BLaER1 (cell line): ENCODE measurements at regions not wholly inside any gene's neighbourhood (a gene's known extent, or its start where the extent isn't known, plus 50 kb on each side); places are given as distances from the start of the nearest gene placed in this dataset.

Experiments used
- H3K27ac ChIP-seq: shearing (Covaris generic); formaldehyde crosslinking; 2 replicates; pipeline ENCODE4 v1.8.1; 2022
- H3K27me3 ChIP-seq: shearing (Covaris generic); formaldehyde crosslinking; 2 replicates; pipeline ENCODE4 v1.8.1; 2022
- H3K36me3 ChIP-seq: shearing (Covaris generic); formaldehyde crosslinking; 2 replicates; pipeline ENCODE4 v1.8.1; 2022
- H3K4me1 ChIP-seq: shearing (Covaris generic); formaldehyde crosslinking; 2 replicates; pipeline ENCODE4 v1.8.1; 2022
- H3K4me2 ChIP-seq: shearing (Covaris generic); formaldehyde crosslinking; 2 replicates; pipeline ENCODE4 v1.8.1; 2022
- H3K4me3 ChIP-seq: shearing (Covaris generic); formaldehyde crosslinking; 2 replicates; pipeline ENCODE4 v1.8.1; 2022
- H3K9ac ChIP-seq: shearing (Covaris generic); formaldehyde crosslinking; 2 replicates; pipeline ENCODE4 v1.8.1; 2022
- H3K9me3 ChIP-seq: shearing (Covaris generic); formaldehyde crosslinking; 2 replicates; pipeline ENCODE4 v1.8.1; 2022
- H4K20me1 ChIP-seq: shearing (Covaris generic); formaldehyde crosslinking; 2 replicates; pipeline ENCODE4 v1.8.1; 2022
- Cebpa-rat ChIP-seq: shearing (Covaris generic); IDR thresholded peaks from 2 replicates; pipeline ENCODE4 v1.8.1; 2022

DNA sequence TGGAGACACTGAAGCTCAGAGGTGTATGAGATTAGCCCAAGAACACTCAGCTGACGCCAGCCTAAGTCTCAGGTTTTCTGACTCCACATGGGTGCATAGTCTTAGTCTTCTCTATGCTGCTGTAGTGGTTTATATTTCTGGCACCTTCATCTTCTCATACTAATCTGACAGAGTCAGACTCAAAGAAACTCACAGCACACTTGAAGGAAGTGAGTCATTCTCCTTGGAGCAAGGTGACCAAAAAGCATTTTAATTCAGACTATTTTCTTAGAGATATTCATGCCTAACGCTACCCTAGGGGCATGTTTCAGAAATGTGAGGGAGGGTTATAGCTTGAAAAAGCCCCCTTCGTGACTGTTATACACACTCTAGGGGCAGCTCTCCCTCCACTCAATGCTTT is 775.3 kb upstream of the ARPP21 start:
- H3K4me2 ChIP-seq: peak overlapping the region; percentile 61
- H3K9me3 ChIP-seq: no peaks in the 10 kb centered on the region

DNA sequence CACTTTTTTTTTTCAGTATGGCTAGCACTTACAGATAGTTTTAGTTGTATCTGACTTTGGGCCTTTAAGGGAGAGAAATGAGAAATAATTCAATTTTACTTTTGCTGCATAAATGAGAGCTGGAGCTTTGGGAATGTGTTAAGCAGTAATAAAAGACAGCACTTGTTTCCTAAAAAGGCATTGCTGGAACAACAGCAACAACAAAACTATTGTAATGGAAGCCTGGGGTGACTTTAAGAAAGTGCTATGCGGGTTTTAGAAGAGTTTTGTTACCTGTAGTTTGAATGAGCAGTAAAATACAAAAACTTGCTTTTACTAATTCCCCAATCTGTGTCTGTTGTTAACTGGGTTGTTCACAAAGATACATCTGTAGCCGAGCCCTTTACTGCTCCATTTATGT is 774.0 kb upstream of the ARPP21 start:
- Histone ChIP-seq H4K20me1 (no peaks in the 10 kb centered on the region), H3K9me3 (no peaks in the 10 kb centered on the region), H3K36me3 (no peaks in the 10 kb centered on the region), H3K4me3 (no peak overlapping the region), H3K27me3 (no peaks in the 10 kb centered on the region), H3K4me2 (no peak overlapping the region), H3K9ac (no peak overlapping the region), H3K4me1 (peaks cover 31% of the 10 kb centered on the region), H3K27ac (no peak overlapping the region)
- no peak for TF ChIP-seq Cebpa-rat

More for the DNA sequence above, 775.3 kb upstream of the ARPP21 start:
- peaks cover 31% of the 10 kb centered on the region for H3K4me1 ChIP-seq
- H3K9ac ChIP-seq: no peak overlapping the region
- no peak overlapping the region for H3K4me3 ChIP-seq
- H4K20me1 ChIP-seq: no peaks in the 10 kb centered on the region
- no peaks in the 10 kb centered on the region for H3K36me3 ChIP-seq
- H3K27me3 ChIP-seq: no peaks in the 10 kb centered on the region
- TF ChIP-seq Cebpa-rat: no peak
- H3K27ac ChIP-seq: peak overlapping the region; percentile 51

DNA sequence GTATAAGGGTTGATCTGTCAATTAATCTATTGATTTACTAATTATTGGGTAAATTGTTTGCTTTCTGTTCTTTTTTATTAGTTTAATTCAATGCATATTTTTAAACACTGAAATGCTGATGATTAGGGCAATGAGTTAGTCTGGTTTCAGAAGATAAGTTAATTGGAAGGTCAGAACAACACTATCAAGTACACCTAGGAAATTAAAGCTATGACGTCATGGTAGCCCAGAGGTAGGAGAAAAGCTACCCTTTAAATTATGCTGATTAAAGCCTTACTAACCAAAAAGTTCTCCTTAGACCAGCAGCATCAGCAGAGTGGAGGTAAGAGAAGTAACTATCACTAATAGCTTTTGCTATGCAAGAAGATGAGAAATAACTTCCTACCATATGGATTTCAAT is 770.4 kb upstream of the ARPP21 start:
- Histone ChIP-seq H3K4me1 (peaks cover 12% of the 10 kb centered on the region), H3K9me3 (no peaks in the 10 kb centered on the region), H3K4me2 (no peak overlapping the region), H3K36me3 (no peaks in the 10 kb centered on the region), H3K4me3 (no peak overlapping the region), H4K20me1 (no peaks in the 10 kb centered on the region), H3K27ac (no peak overlapping the region), H3K27me3 (no peaks in the 10 kb centered on the region), H3K9ac (no peak overlapping the region)
- no peak for TF ChIP-seq Cebpa-rat

DNA sequence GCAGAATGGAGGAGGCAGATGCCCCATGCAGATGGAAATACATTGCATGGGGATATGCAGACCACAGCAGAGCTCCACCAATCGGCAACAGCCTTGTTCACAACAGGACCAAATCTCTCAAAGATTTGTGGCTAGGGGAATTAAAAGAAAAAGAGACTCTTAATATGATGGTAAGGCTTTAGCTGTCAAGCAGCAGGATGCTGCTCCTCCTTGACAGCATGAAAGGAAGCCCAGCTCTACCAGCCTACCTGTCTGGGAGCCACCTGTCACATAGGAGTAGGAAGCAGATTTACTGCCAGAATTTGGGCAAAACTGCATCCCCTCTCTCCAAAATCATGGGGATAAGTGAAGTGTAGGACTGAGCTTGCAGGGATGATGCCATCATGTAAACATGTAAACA is 769.6 kb upstream of the ARPP21 start:
- no peak for TF ChIP-seq Cebpa-rat
- Histone ChIP-seq H3K27ac (no peak overlapping the region), H3K27me3 (no peaks in the 10 kb centered on the region), H3K36me3 (no peaks in the 10 kb centered on the region), H3K9ac (no peak overlapping the region), H3K4me2 (no peak overlapping the region), H4K20me1 (no peaks in the 10 kb centered on the region), H3K9me3 (no peaks in the 10 kb centered on the region), H3K4me1 (peaks cover 4% of the 10 kb centered on the region; the same call in 1 of the 2 replicates), H3K4me3 (no peak overlapping the region)

DNA sequence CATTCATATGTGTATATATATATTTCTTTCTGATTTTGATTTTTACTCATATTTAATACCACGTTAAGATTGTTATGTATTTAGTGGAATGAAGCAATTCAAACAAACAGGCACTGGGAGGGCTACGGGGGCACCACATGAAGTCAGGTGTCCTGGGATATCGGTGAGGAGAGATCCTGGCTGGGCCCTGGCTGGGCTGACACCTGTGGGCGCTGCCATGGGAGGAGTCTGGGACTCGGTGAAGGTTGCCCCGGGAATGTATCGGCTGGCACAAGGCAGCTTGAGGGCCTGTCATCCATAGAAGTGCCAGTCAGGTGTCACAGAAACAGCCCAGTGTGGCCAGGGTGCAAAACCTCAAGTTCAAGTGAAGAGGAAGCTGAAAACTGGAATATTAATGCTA is 766.9 kb upstream of the ARPP21 start:
- no peaks in the 10 kb centered on the region for H4K20me1 ChIP-seq
- H3K4me1 ChIP-seq: peaks cover 6% of the 10 kb centered on the region; the same call in 1 of the 2 replicates
- H3K36me3 ChIP-seq: no peaks in the 10 kb centered on the region
- H3K4me2 ChIP-seq: no peak overlapping the region
- no peak overlapping the region for H3K27ac ChIP-seq
- no peaks in the 10 kb centered on the region for H3K27me3 ChIP-seq
- H3K9me3 ChIP-seq: no peaks in the 10 kb centered on the region
- H3K4me3 ChIP-seq: no peak overlapping the region
- H3K9ac ChIP-seq: no peak overlapping the region
- TF ChIP-seq Cebpa-rat: no peak

DNA sequence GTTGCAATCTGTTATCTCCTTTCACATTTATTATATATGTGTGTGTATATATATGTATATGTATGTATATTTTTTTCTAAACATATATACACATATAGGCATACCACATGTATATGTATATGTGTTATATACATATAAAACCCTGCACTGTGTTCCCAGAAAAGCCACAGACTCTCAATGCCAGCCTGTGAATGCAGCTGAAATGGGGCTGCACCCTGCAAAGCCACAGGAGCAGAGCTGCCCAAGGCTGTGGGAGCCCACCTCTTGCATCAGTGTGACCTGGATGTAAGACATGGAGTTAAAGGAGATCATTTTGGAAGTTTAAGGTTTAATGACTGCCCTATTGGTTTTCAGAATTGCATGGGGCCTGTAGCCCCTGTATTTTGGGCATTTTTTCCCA is 762.3 kb upstream of the ARPP21 start:
- H3K27me3 ChIP-seq: no peaks in the 10 kb centered on the region
- H3K4me1 ChIP-seq: peaks cover 6% of the 10 kb centered on the region; the same call in 1 of the 2 replicates
- no peaks in the 10 kb centered on the region for H3K9me3 ChIP-seq
- no peaks in the 10 kb centered on the region for H4K20me1 ChIP-seq
- TF ChIP-seq Cebpa-rat: no peak
- H3K27ac ChIP-seq: no peak overlapping the region
- no peak overlapping the region for H3K4me3 ChIP-seq
- H3K9ac ChIP-seq: no peak overlapping the region
- no peaks in the 10 kb centered on the region for H3K36me3 ChIP-seq
- no peak overlapping the region for H3K4me2 ChIP-seq

DNA sequence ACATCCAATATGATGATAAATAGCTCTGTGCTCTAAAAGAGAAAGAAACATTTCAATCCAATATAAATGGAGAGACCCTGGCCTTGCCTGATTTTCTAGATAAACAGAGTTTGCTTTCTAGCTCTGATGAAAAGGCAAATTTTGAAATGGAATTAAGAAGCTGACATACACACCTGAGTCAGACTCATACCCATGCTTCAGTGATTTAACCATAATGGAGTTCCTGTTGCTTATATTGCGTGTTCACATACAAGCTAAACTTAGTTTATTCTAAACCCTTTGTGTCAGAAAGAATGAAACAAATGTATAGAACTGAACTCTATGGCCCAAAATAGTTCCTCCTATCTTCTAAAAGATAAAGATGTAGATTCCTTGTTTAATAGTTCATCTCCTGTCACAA is 760.8 kb upstream of the ARPP21 start:
- H3K4me3 ChIP-seq: no peak overlapping the region
- no peaks in the 10 kb centered on the region for H4K20me1 ChIP-seq
- H3K9me3 ChIP-seq: no peaks in the 10 kb centered on the region
- H3K27me3 ChIP-seq: no peaks in the 10 kb centered on the region
- H3K36me3 ChIP-seq: no peaks in the 10 kb centered on the region
- TF ChIP-seq Cebpa-rat: no peak
- H3K9ac ChIP-seq: no peak overlapping the region
- H3K4me2 ChIP-seq: no peak overlapping the region
- H3K4me1 ChIP-seq: peaks cover 6% of the 10 kb centered on the region; the same call in 1 of the 2 replicates
- H3K27ac ChIP-seq: no peak overlapping the region

DNA sequence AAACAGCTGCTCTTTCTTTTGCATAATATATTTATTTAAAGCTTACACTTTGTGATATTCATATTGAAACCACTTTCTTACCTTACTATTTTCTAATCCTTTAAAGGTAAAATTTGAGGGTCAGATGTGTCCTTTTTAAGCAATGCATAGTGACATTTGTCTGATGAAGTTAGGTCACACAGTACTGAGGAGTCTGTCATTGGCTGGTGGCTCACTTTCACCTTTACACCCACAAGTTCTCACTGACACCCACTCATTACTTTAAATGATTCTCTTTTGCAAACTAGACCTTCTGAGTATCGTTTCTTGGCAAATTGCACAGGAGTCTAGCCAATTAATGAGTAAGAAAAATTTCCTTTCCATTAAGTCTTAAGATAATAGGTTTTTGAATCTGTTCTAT is 758.3 kb upstream of the ARPP21 start:
- no peak overlapping the region for H3K4me2 ChIP-seq
- no peaks in the 10 kb centered on the region for H4K20me1 ChIP-seq
- H3K4me3 ChIP-seq: no peak overlapping the region
- H3K27me3 ChIP-seq: no peaks in the 10 kb centered on the region
- no peaks in the 10 kb centered on the region for H3K36me3 ChIP-seq
- no peak for TF ChIP-seq Cebpa-rat
- no peak overlapping the region for H3K9ac ChIP-seq
- H3K9me3 ChIP-seq: no peaks in the 10 kb centered on the region
- H3K27ac ChIP-seq: no peak overlapping the region
- peaks cover 4% of the 10 kb centered on the region; the same call in 1 of the 2 replicates for H3K4me1 ChIP-seq

DNA sequence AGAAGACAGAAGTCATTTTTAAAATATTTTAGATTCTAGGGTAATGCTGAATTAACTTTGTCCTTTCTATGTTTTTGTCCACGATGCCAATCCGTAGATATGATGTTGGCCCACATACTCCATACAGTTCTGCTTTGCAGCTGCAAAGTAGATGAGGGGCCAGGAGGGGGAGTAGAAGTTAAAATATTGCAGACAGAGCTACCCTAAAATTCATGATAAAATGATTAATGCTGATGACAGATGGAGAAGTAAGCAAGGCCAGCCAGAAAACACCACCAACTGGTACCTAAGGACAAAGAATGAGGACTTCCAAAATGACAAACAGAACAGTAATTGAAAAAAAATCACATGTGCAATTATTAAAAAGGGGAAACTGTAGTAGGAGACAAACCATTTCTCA is 756.6 kb upstream of the ARPP21 start:
- Histone ChIP-seq H3K27ac (no peak overlapping the region), H3K9me3 (no peaks in the 10 kb centered on the region), H3K27me3 (no peaks in the 10 kb centered on the region), H3K4me1 (no peaks in the 10 kb centered on the region), H3K4me3 (no peak overlapping the region), H4K20me1 (no peaks in the 10 kb centered on the region), H3K4me2 (no peak overlapping the region), H3K9ac (no peak overlapping the region), H3K36me3 (no peaks in the 10 kb centered on the region)
- TF ChIP-seq Cebpa-rat: no peak

DNA sequence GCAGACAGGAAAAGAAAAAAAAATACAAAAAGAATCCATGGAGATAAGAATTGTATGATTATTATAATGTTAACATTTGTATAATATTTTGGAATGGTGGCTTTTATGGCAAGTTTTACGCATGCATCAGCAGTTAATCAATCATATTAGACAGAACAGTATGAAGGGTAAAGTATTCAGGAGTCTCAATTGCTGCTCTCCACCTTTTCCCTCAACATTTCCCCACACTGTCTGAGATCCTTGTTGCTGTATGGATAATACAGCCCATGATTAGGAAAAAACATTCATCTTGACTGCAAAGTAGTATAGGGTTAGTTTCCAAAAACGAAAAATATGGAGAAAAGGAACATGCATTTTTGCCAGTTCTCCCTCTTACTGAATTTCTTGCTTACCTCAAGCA is 755.3 kb upstream of the ARPP21 start:
- Histone ChIP-seq H3K4me3 (no peak overlapping the region), H3K9ac (no peak overlapping the region), H4K20me1 (no peaks in the 10 kb centered on the region), H3K4me2 (no peak overlapping the region), H3K27me3 (no peaks in the 10 kb centered on the region), H3K4me1 (no peaks in the 10 kb centered on the region), H3K9me3 (no peaks in the 10 kb centered on the region), H3K36me3 (no peaks in the 10 kb centered on the region), H3K27ac (no peak overlapping the region)
- no peak for TF ChIP-seq Cebpa-rat

DNA sequence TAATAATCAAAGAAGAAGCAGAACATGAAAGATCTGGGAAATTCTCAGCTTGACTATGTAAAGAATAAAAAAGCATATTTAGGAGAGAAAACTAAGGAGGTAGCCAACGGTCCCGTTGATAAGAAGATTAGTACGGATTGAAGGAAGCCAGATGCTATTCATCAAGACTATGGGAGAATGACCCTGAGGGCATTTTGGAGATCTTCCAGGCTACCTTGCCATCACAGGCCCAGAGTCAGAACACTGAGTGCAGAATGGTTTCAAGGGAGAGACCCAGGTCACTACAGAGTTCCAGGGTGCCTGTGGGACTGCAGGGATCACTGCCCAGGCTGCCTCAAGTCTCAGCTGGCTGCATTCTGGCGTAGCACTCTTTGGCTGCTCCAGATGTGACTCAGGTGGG is 752.9 kb upstream of the ARPP21 start:
- H3K4me1 ChIP-seq: no peaks in the 10 kb centered on the region
- no peak for TF ChIP-seq Cebpa-rat
- H3K4me2 ChIP-seq: no peak overlapping the region
- no peak overlapping the region for H3K4me3 ChIP-seq
- no peak overlapping the region for H3K27ac ChIP-seq
- no peaks in the 10 kb centered on the region for H3K9me3 ChIP-seq
- H3K27me3 ChIP-seq: no peaks in the 10 kb centered on the region
- H3K9ac ChIP-seq: no peak overlapping the region
- no peaks in the 10 kb centered on the region for H4K20me1 ChIP-seq
- no peaks in the 10 kb centered on the region for H3K36me3 ChIP-seq
